ENCODE measurements at regions not wholly inside any gene's neighbourhood (a gene's known extent, or its start where the extent isn't known, plus 50 kb on each side); places are given as distances from the start of the nearest gene placed in this dataset.

GRCh38 chr11:27882066-27882697, 181.9 kb upstream of the BDNF start:
- no peak overlapping the region for H3K4me3 ChIP-seq
- no peaks in the 10 kb centered on the region for H3K27me3 ChIP-seq (replicated peaks; ENCODE audit: insufficient read depth)
- no peak for DNase-seq
- no peak overlapping the region for H3K27ac ChIP-seq
- peak overlapping the region; percentile 59 for H2AFZ ChIP-seq
- peaks cover 12% of the 10 kb centered on the region; the same call in 1 of the 2 replicates for H3K4me1 ChIP-seq (ENCODE audit: insufficient read depth)
- no peak overlapping the region for H3K9ac ChIP-seq
- H3K9me3 ChIP-seq (ENCODE audit: low read depth) = no peaks in the 10 kb centered on the region
- H3K36me3 ChIP-seq (ENCODE audit: low read depth) = no peaks in the 10 kb centered on the region
- H3F3A ChIP-seq (ENCODE audit: insufficient read depth) = 0 out of 2 replicates have a peak, but pooled peaks cover 7% of the 10 kb centered on the region
- 49 to 59% methylated on average over 4 of the region's 4 CpGs for WGBS, 2 experiments (ENCODE audit: low coverage in 1 of 2, low lambda C conversion rate in 2 of 2, missing lambda C conversion rate in 2 of 2)
- H3K9me2 ChIP-seq (ENCODE audit: insufficient read depth) = no peaks in the 10 kb centered on the region
- no peaks in the 10 kb centered on the region for H3K79me2 ChIP-seq (ENCODE audit: insufficient read depth)
- no peak overlapping the region for H3K4me2 ChIP-seq (ENCODE audit: unreplicated experiment)
- no peak for TF ChIP-seq EZH2 (IDR thresholded peaks at IDR 0.05; ENCODE audit: insufficient read depth, poor library complexity, severe bottlenecking)
- TF ChIP-seq EZH2phosphoT487 (IDR thresholded peaks at IDR 0.05; ENCODE audit: insufficient read depth, low read depth) = no peak
- in situ Hi-C loops (cut with MboI) = no loop called here
- H4K20me1 ChIP-seq (ENCODE audit: insufficient read depth) = no peaks in the 10 kb centered on the region

DNA sequence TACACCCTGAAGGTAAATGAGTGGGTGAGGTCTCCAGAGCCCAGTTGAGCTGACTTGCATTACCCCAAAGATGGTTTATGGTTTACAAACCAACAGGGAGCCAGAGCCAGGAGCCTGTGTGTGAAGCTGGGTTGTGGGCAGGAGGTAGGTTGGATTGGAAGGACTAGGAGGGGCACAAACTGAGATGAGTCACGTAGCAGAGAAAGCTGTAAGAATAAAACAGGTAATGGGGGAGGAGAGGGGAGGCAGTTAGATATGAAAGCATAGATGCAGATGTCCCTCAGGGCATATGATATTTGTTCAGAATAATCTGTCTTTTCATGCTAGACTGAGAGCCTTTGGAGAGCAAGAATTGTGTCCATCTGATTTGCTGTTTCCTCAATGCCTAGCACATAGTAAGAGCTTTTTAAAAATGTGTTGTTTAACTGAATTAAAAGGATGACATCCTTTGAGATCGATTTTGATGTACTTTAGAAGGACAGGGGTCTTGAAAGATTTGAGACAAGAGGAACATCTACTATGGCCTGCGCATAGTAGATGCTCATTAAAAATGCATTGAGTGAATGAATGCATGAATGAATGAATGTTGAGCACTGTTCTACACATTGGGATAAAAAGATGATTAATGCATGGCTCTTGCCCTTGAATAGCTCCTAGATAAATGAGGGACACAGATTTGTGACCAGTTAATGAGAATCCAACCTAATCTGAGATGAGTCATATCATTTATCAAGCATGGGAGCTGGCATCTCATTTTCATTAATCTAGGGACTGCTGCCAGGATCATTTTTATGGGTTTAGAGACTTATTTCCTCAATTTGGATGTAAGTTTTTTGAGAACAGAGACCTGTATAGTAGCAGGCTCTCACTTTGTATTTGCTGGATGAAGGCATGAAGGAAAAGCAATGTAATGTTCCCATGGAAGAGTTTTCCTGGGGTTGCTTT, 175.8 kb upstream of the BDNF start:
- TF ChIP-seq EZH2phosphoT487 (IDR thresholded peaks at IDR 0.05; ENCODE audit: insufficient read depth, low read depth) (no peak), EZH2 (IDR thresholded peaks at IDR 0.05; ENCODE audit: insufficient read depth, poor library complexity, severe bottlenecking) (no peak)
- no peak overlapping the region for H3K27ac ChIP-seq
- WGBS, 2 experiments (ENCODE audit: low coverage in 1 of 2, low lambda C conversion rate in 2 of 2, missing lambda C conversion rate in 2 of 2) = 65 to 74% methylated on average over 3 of the region's 3 CpGs
- H3K27me3 ChIP-seq (replicated peaks; ENCODE audit: insufficient read depth) = no peaks in the 10 kb centered on the region
- no peaks in the 10 kb centered on the region for H4K20me1 ChIP-seq (ENCODE audit: insufficient read depth)
- H3K4me3 ChIP-seq = no peak overlapping the region
- no peaks in the 10 kb centered on the region for H3K9me2 ChIP-seq (ENCODE audit: insufficient read depth)
- H3K36me3 ChIP-seq (ENCODE audit: low read depth) = no peaks in the 10 kb centered on the region
- no peaks in the 10 kb centered on the region for H3K79me2 ChIP-seq (ENCODE audit: insufficient read depth)
- DNase-seq = no peak
- no peak overlapping the region for H3K4me2 ChIP-seq (ENCODE audit: unreplicated experiment)
- H3K4me1 ChIP-seq (ENCODE audit: insufficient read depth) = no peaks in the 10 kb centered on the region
- H3K9ac ChIP-seq = no peak overlapping the region
- H2AFZ ChIP-seq = no peak overlapping the region
- H3K9me3 ChIP-seq (ENCODE audit: low read depth) = no peaks in the 10 kb centered on the region
- in situ Hi-C loops (cut with MboI) = no loop called here
- H3F3A ChIP-seq (ENCODE audit: insufficient read depth) = no peaks in the 10 kb centered on the region

GRCh38 chr11:27874998-27875830, 175.0 kb upstream of the BDNF start:
- Histone ChIP-seq H3K27ac (no peak overlapping the region), H3K4me3 (no peak overlapping the region), H3K4me1 (ENCODE audit: insufficient read depth) (no peaks in the 10 kb centered on the region), H3K27me3 (replicated peaks; ENCODE audit: insufficient read depth) (no peaks in the 10 kb centered on the region), H3F3A (ENCODE audit: insufficient read depth) (no peaks in the 10 kb centered on the region), H2AFZ (no peak overlapping the region), H3K36me3 (ENCODE audit: low read depth) (no peaks in the 10 kb centered on the region), H3K79me2 (ENCODE audit: insufficient read depth) (no peaks in the 10 kb centered on the region), H3K9me3 (ENCODE audit: low read depth) (no peaks in the 10 kb centered on the region), H3K9me2 (ENCODE audit: insufficient read depth) (no peaks in the 10 kb centered on the region), H3K9ac (no peak overlapping the region), H4K20me1 (ENCODE audit: insufficient read depth) (no peaks in the 10 kb centered on the region), H3K4me2 (ENCODE audit: unreplicated experiment) (no peak overlapping the region)
- TF ChIP-seq EZH2phosphoT487 (IDR thresholded peaks at IDR 0.05; ENCODE audit: insufficient read depth, low read depth) (no peak), EZH2 (IDR thresholded peaks at IDR 0.05; ENCODE audit: insufficient read depth, poor library complexity, severe bottlenecking) (no peak)
- DNase-seq = no peak
- in situ Hi-C loops (cut with MboI) = no loop called here
- WGBS, 2 experiments (ENCODE audit: low coverage in 1 of 2, low lambda C conversion rate in 2 of 2, missing lambda C conversion rate in 2 of 2) = 45 to 52% methylated on average over 7 of the region's 7 CpGs

DNA sequence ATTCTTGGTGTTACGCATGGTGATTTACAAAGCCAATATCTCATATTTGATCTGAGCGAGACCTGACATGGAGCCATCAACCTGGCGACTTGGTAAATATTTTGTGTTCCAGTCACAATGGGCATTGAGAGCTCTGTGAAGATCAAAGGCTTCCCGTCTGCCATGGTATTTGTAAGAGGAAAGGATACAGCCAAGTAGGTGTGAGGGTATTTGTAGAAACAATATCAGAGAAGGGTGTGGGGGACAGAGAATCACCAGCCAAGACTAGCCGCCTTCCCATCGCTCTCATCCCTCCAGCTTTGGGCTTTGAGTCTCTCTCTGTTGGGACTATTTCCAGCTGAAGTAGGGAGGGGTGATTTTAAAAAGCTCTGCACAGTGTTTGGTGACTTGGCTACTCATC, 173.4 kb upstream of the BDNF start:
- Histone ChIP-seq H3K4me2 (ENCODE audit: unreplicated experiment) (no peak overlapping the region), H3K79me2 (ENCODE audit: insufficient read depth) (no peaks in the 10 kb centered on the region), H3K36me3 (ENCODE audit: low read depth) (no peaks in the 10 kb centered on the region), H3K27ac (no peak overlapping the region), H3K9me2 (ENCODE audit: insufficient read depth) (no peaks in the 10 kb centered on the region), H3K9ac (no peak overlapping the region), H3K27me3 (replicated peaks; ENCODE audit: insufficient read depth) (no peaks in the 10 kb centered on the region), H2AFZ (no peak overlapping the region), H3F3A (ENCODE audit: insufficient read depth) (no peaks in the 10 kb centered on the region), H4K20me1 (ENCODE audit: insufficient read depth) (no peaks in the 10 kb centered on the region), H3K4me1 (ENCODE audit: insufficient read depth) (no peaks in the 10 kb centered on the region), H3K4me3 (no peak overlapping the region), H3K9me3 (ENCODE audit: low read depth) (no peaks in the 10 kb centered on the region)
- DNase-seq = no peak
- WGBS, 2 experiments (ENCODE audit: low coverage in 1 of 2, low lambda C conversion rate in 2 of 2, missing lambda C conversion rate in 2 of 2) = 51 to 66% methylated on average over 6 of the region's 6 CpGs
- in situ Hi-C loops (cut with MboI) = no loop called here
- TF ChIP-seq EZH2 (IDR thresholded peaks at IDR 0.05; ENCODE audit: insufficient read depth, poor library complexity, severe bottlenecking) (no peak), EZH2phosphoT487 (IDR thresholded peaks at IDR 0.05; ENCODE audit: insufficient read depth, low read depth) (no peak)

All from GM23248 (cell line).